HEK293T (cell line): ENCODE measurements at regions not wholly inside any gene's neighbourhood (a gene's known extent, or its start where the extent isn't known, plus 50 kb on each side); places are given as distances from the start of the nearest gene placed in this dataset.

Source experiments
- ARNT ChIP-seq: fragments of 450-650 bp; IDR thresholded peaks from 2 replicates; pipeline ENCODE4 v1.6.1; 2017; ENCODE audit warnings: mild to moderate bottlenecking
- BHLHE40 ChIP-seq: fragments of 450-650 bp; IDR thresholded peaks from 2 replicates; pipeline ENCODE4 v1.6.1; 2016; ENCODE audit warnings: mild to moderate bottlenecking, moderate library complexity, borderline replicate concordance
- CTBP1 ChIP-seq: fragments of 450-650 bp; IDR thresholded peaks from 2 replicates; pipeline ENCODE4 v1.6.1; 2016; ENCODE audit warnings: borderline replicate concordance
- ELF4 ChIP-seq: fragments of 450-650 bp; IDR thresholded peaks from 2 replicates; pipeline ENCODE4 v1.6.1; 2017; ENCODE audit warnings: antibody characterized with exemption
- FOXM1 ChIP-seq: fragments of 450-650 bp; IDR thresholded peaks from 2 replicates; pipeline ENCODE4 v1.6.1; 2017; ENCODE audit warnings: mild to moderate bottlenecking, borderline replicate concordance
- HDGF ChIP-seq: fragments of 450-650 bp; IDR thresholded peaks from 2 replicates; pipeline ENCODE4 v1.6.1; 2017; ENCODE audit warnings: antibody characterized with exemption, borderline replicate concordance
- LEF1 ChIP-seq: fragments of 450-650 bp; IDR thresholded peaks from 2 replicates; pipeline ENCODE4 v1.6.1; 2017; ENCODE audit warnings: mild to moderate bottlenecking, borderline replicate concordance
- NFRKB ChIP-seq: fragments of 450-650 bp; IDR thresholded peaks from 2 replicates; pipeline ENCODE4 v1.6.1; 2016; ENCODE audit warnings: mild to moderate bottlenecking, moderate library complexity
- SP1 ChIP-seq: fragments of 450-650 bp; IDR thresholded peaks from 2 replicates; pipeline ENCODE4 v1.6.1; 2017
- SUZ12 ChIP-seq: fragments of 450-650 bp; IDR thresholded peaks from 2 replicates; pipeline ENCODE4 v1.6.1; 2016; ENCODE audit warnings: mild to moderate bottlenecking
- TF ChIP-seq, protein P1 (sequence below): fragments of 450-650 bp; IDR thresholded peaks from 2 replicates; pipeline ENCODE4 v1.6.1; 2016

DNA sequence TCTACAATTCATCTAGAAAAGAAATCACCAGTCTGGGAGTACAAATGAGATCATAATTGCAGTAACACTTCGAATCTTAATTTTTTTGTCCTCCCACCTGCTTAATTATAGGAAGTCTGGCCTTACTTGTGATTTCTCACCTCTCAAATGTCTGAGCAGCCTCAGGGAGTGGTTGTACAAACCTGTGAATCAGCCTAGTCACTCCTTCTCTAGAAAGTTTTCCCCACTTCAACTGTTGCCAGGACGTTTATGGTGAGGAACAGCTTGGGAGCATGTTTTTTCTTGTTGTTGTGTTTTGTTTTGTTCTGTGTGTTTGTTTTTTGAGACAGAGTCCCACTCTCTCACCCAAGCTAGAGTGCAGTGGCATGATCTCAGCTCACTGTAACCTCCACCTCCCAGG is 50.3 kb upstream of the CLDN10 start:
- TF ChIP-seq SP1 (no peak), NFRKB (no peak), FOXM1 (no peak), BHLHE40 (no peak), SUZ12 (no peak), HDGF (no peak), LEF1 (no peak), CTBP1 (no peak), ARNT (no peak), ELF4 (no peak)
- TF ChIP-seq, protein P1, sequence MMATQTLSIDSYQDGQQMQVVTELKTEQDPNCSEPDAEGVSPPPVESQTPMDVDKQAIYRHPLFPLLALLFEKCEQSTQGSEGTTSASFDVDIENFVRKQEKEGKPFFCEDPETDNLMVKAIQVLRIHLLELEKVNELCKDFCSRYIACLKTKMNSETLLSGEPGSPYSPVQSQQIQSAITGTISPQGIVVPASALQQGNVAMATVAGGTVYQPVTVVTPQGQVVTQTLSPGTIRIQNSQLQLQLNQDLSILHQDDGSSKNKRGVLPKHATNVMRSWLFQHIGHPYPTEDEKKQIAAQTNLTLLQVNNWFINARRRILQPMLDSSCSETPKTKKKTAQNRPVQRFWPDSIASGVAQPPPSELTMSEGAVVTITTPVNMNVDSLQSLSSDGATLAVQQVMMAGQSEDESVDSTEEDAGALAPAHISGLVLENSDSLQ = no peak
